ENCODE measurements at regions not wholly inside any gene's neighbourhood (a gene's known extent, or its start where the extent isn't known, plus 50 kb on each side); places are given as distances from the start of the nearest gene placed in this dataset.
"Not testable (repeated sequence)": the region's sequence is repeated elsewhere in the genome, so short reads cannot be mapped to it uniquely, and the experiment has no call there.

GRCh38 chr16:75825750-75826149, 99.5 kb upstream of the CPHXL start:
- TF ChIP-seq EZH2 (IDR thresholded peaks at IDR 0.05; ENCODE audit: borderline replicate concordance) = not testable (repeated sequence)
- TF ChIP-seq, protein P1, sequence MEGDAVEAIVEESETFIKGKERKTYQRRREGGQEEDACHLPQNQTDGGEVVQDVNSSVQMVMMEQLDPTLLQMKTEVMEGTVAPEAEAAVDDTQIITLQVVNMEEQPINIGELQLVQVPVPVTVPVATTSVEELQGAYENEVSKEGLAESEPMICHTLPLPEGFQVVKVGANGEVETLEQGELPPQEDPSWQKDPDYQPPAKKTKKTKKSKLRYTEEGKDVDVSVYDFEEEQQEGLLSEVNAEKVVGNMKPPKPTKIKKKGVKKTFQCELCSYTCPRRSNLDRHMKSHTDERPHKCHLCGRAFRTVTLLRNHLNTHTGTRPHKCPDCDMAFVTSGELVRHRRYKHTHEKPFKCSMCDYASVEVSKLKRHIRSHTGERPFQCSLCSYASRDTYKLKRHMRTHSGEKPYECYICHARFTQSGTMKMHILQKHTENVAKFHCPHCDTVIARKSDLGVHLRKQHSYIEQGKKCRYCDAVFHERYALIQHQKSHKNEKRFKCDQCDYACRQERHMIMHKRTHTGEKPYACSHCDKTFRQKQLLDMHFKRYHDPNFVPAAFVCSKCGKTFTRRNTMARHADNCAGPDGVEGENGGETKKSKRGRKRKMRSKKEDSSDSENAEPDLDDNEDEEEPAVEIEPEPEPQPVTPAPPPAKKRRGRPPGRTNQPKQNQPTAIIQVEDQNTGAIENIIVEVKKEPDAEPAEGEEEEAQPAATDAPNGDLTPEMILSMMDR (IDR thresholded peaks at IDR 0.05; ENCODE audit: poor library complexity) = not testable (repeated sequence)

Measured in hepatocyte (in vitro differentiated cells).